HepG2 (cell line): ENCODE measurements at regions not wholly inside any gene's neighbourhood (a gene's known extent, or its start where the extent isn't known, plus 50 kb on each side); places are given as distances from the start of the nearest gene placed in this dataset.
A peak's percentile ranks its signal among the peaks of the same experiment; 100 is the strongest.

Source experiments
- BORCS8-MEF2B ChIP-seq: sonication (generic); formaldehyde crosslinking; IDR thresholded peaks from 2 replicates; pipeline ENCODE4 v1.8.0; 2022; ENCODE audit warnings: mild to moderate bottlenecking, missing genetic modification reagents
- EEA1 ChIP-seq: sonication (generic); formaldehyde crosslinking; IDR thresholded peaks from 2 replicates; pipeline ENCODE4 v1.5.1; 2020; ENCODE audit warnings: mild to moderate bottlenecking, missing genetic modification reagents, borderline replicate concordance
- IRF1 ChIP-seq: sonication (generic); formaldehyde crosslinking; IDR thresholded peaks from 2 replicates; pipeline ENCODE4 v1.4.0; 2020; ENCODE audit warnings: low read depth, mild to moderate bottlenecking, missing genetic modification reagents
- KLF6 ChIP-seq: IDR thresholded peaks from 2 replicates; pipeline ENCODE4 v1.8.0; 2016; ENCODE audit warnings: missing biosample characterization, missing genetic modification reagents
- KMT2A ChIP-seq: sonication (generic); formaldehyde crosslinking; IDR thresholded peaks from 2 replicates; pipeline ENCODE4 v1.4.0; 2020; ENCODE audit warnings: missing genetic modification reagents
- MLLT10 ChIP-seq: sonication (generic); formaldehyde crosslinking; IDR thresholded peaks from 2 replicates; pipeline ENCODE4 v1.4.0; 2020; ENCODE audit warnings: missing genetic modification reagents
- NR3C1 ChIP-seq: sonication (generic); formaldehyde crosslinking; IDR thresholded peaks from 2 replicates; pipeline ENCODE4 v1.4.0; 2020; ENCODE audit warnings: missing genetic modification reagents
- ONECUT2 ChIP-seq: sonication (generic); formaldehyde crosslinking; IDR thresholded peaks from 2 replicates; pipeline ENCODE4 v1.4.0; 2020; ENCODE audit warnings: missing genetic modification reagents
- RBFOX2 ChIP-seq: fragments of 200-400 bp; formaldehyde crosslinking; IDR thresholded peaks from 2 replicates; pipeline ENCODE4 v1.6.1; 2017; ENCODE audit warnings: low read depth, mild to moderate bottlenecking, low read length
- RBM22 ChIP-seq: fragments of 200-400 bp; formaldehyde crosslinking; optimal IDR thresholded peaks from 2 replicates; pipeline ENCODE3; 2017; ENCODE audit warnings: mild to moderate bottlenecking, low read length, moderate library complexity
- SKI ChIP-seq: fragments of 450-650 bp; IDR thresholded peaks from one replicate; pipeline ENCODE4 v1.6.1; 2018; ENCODE audit warnings: mild to moderate bottlenecking; ENCODE audit not compliant: partially characterized antibody
- SMAD3 ChIP-seq: sonication (generic); formaldehyde crosslinking; IDR thresholded peaks from 2 replicates; pipeline ENCODE4 v1.4.0; 2020; ENCODE audit warnings: missing genetic modification reagents
- TBL1XR1 ChIP-seq: fragments of 150-350 bp; IDR thresholded peaks from 2 replicates; pipeline ENCODE4 v1.6.1; 2014; ENCODE audit warnings: borderline replicate concordance, low read length; ENCODE audit not compliant: partially characterized antibody
- THYN1 ChIP-seq: sonication (generic); formaldehyde crosslinking; IDR thresholded peaks from 2 replicates; pipeline ENCODE4 v1.8.1; 2023; ENCODE audit warnings: low read depth, mild to moderate bottlenecking, moderate library complexity, missing genetic modification reagents, borderline replicate concordance
- XRCC5 ChIP-seq: fragments of 200-400 bp; formaldehyde crosslinking; optimal IDR thresholded peaks from 2 replicates; pipeline ENCODE3; 2017; ENCODE audit warnings: mild to moderate bottlenecking, low read length
- ZNF205 ChIP-seq: IDR thresholded peaks from 2 replicates; pipeline ENCODE4 v1.6.1; 2018; ENCODE audit warnings: missing biosample characterization, missing genetic modification reagents
- ZNF24 ChIP-seq: fragments of 450-650 bp; IDR thresholded peaks from 2 replicates; pipeline ENCODE4 v1.6.1; 2017; ENCODE audit warnings: antibody characterized with exemption, mild to moderate bottlenecking
- ZNF264 ChIP-seq: sonication (generic); formaldehyde crosslinking; IDR thresholded peaks from 2 replicates; pipeline ENCODE4 v1.4.0; 2020; ENCODE audit warnings: missing genetic modification reagents
- ZNF274 ChIP-seq: sonication (generic); formaldehyde crosslinking; IDR thresholded peaks from 2 replicates; pipeline ENCODE4 v1.5.1; 2020; ENCODE audit warnings: mild to moderate bottlenecking, missing genetic modification reagents
- ZNF335 ChIP-seq: sonication (generic); formaldehyde crosslinking; IDR thresholded peaks from 2 replicates; pipeline ENCODE4 v1.4.0; 2020; ENCODE audit warnings: missing genetic modification reagents
- ZNF530 ChIP-seq: sonication (generic); formaldehyde crosslinking; IDR thresholded peaks from 2 replicates; pipeline ENCODE4 v1.5.0; 2020; ENCODE audit warnings: low read depth, mild to moderate bottlenecking, missing genetic modification reagents
- ZNF598 ChIP-seq: sonication (generic); formaldehyde crosslinking; IDR thresholded peaks from 2 replicates; pipeline ENCODE4 v1.5.1; 2020; ENCODE audit warnings: mild to moderate bottlenecking, missing genetic modification reagents, borderline replicate concordance
- ZNF781 ChIP-seq: sonication (generic); formaldehyde crosslinking; IDR thresholded peaks from 2 replicates; pipeline ENCODE4 v1.5.1; 2020; ENCODE audit warnings: borderline replicate concordance, mild to moderate bottlenecking, missing genetic modification reagents; ENCODE audit errors: not compliant biosample characterization
- TF ChIP-seq, protein P1 (sequence below): sonication (generic); formaldehyde crosslinking; IDR thresholded peaks from 2 replicates; pipeline ENCODE4 v1.4.0; 2020; ENCODE audit warnings: missing genetic modification reagents, mild to moderate bottlenecking, borderline replicate concordance
- TF ChIP-seq, protein P2 (sequence below): sonication (generic); formaldehyde crosslinking; IDR thresholded peaks from 2 replicates; pipeline ENCODE4 v1.4.0; 2020; ENCODE audit warnings: missing genetic modification reagents, borderline replicate concordance

- TF ChIP-seq NR3C1 (CRISPR knock-in tag) (no peak), RBM22 (no peak), ZNF264 (CRISPR knock-in tag) (no peak), IRF1 (no peak), ZNF598 (CRISPR knock-in tag) (no peak), XRCC5 (no peak), KLF6 (CRISPR knock-in tag) (no peak), ONECUT2 (no peak), ZNF335 (CRISPR knock-in tag) (no peak), RBFOX2 (no peak), SMAD3 (no peak), ZNF781 (CRISPR knock-in tag) (no peak), SKI (peak; percentile 56), MLLT10 (CRISPR knock-in tag) (no peak), ZNF274 (CRISPR knock-in tag) (no peak), EEA1 (CRISPR knock-in tag) (no peak), TBL1XR1 (peak; percentile 75), THYN1 (CRISPR knock-in tag) (no peak), KMT2A (CRISPR knock-in tag) (no peak), BORCS8-MEF2B (CRISPR knock-in tag) (no peak), ZNF205 (CRISPR knock-in tag) (no peak), ZNF530 (CRISPR knock-in tag) (no peak), ZNF24 (no peak)
- TF ChIP-seq, protein P1, sequence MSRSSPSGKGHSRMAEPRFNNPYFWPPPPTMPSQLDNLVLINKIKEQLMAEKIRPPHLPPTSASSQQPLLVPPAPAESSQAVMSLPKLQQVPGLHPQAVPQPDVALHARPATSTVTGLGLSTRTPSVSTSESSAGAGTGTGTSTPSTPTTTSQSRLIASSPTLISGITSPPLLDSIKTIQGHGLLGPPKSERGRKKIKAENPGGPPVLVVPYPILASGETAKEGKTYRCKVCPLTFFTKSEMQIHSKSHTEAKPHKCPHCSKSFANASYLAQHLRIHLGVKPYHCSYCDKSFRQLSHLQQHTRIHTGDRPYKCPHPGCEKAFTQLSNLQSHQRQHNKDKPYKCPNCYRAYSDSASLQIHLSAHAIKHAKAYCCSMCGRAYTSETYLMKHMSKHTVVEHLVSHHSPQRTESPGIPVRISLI (CRISPR knock-in tag) = no peak
- TF ChIP-seq, protein P2, sequence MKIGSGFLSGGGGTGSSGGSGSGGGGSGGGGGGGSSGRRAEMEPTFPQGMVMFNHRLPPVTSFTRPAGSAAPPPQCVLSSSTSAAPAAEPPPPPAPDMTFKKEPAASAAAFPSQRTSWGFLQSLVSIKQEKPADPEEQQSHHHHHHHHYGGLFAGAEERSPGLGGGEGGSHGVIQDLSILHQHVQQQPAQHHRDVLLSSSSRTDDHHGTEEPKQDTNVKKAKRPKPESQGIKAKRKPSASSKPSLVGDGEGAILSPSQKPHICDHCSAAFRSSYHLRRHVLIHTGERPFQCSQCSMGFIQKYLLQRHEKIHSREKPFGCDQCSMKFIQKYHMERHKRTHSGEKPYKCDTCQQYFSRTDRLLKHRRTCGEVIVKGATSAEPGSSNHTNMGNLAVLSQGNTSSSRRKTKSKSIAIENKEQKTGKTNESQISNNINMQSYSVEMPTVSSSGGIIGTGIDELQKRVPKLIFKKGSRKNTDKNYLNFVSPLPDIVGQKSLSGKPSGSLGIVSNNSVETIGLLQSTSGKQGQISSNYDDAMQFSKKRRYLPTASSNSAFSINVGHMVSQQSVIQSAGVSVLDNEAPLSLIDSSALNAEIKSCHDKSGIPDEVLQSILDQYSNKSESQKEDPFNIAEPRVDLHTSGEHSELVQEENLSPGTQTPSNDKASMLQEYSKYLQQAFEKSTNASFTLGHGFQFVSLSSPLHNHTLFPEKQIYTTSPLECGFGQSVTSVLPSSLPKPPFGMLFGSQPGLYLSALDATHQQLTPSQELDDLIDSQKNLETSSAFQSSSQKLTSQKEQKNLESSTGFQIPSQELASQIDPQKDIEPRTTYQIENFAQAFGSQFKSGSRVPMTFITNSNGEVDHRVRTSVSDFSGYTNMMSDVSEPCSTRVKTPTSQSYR = no peak
These were observed 239.6 kb upstream of the FGGY start (continued) for GRCh38 chr1:59057211-59057694.
